Retinal pigment epithelial cell (primary cell): ENCODE measurements at regions not wholly inside any gene's neighbourhood (a gene's known extent, or its start where the extent isn't known, plus 50 kb on each side); places are given as distances from the start of the nearest gene placed in this dataset.
A peak's percentile ranks its signal among the peaks of the same experiment; 100 is the strongest.

Source experiments
- DNase-seq: peaks from one replicate; pipeline ENCODE4 v3.0.0-alpha.2; 2010; ENCODE audit warnings: low read depth
- H3K4me3 ChIP-seq: 2 replicates; pipeline ENCODE4 v1.5.1; 2011; ENCODE audit warnings: mild to moderate bottlenecking, low read length, control low read depth, moderate library complexity
- TF ChIP-seq, protein P1 (sequence below): conservative IDR thresholded peaks from 2 replicates; pipeline ENCODE4 v1.5.1; 2011; ENCODE audit warnings: low read depth, low read length, control low read depth, inconsistent platforms

- no peak for DNase-seq
- TF ChIP-seq, protein P1, sequence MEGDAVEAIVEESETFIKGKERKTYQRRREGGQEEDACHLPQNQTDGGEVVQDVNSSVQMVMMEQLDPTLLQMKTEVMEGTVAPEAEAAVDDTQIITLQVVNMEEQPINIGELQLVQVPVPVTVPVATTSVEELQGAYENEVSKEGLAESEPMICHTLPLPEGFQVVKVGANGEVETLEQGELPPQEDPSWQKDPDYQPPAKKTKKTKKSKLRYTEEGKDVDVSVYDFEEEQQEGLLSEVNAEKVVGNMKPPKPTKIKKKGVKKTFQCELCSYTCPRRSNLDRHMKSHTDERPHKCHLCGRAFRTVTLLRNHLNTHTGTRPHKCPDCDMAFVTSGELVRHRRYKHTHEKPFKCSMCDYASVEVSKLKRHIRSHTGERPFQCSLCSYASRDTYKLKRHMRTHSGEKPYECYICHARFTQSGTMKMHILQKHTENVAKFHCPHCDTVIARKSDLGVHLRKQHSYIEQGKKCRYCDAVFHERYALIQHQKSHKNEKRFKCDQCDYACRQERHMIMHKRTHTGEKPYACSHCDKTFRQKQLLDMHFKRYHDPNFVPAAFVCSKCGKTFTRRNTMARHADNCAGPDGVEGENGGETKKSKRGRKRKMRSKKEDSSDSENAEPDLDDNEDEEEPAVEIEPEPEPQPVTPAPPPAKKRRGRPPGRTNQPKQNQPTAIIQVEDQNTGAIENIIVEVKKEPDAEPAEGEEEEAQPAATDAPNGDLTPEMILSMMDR = no peak
Measured at GRCh38 chr2:209074711-209075110, 349.1 kb upstream of the MAP2 start.

GRCh38 chr2:209076151-209076550, 347.7 kb upstream of the MAP2 start:
- DNase-seq = no peak
- H3K4me3 ChIP-seq = no peak overlapping the region
- TF ChIP-seq, protein P1 = no peak

More at GRCh38 chr2:209074711-209075110, 349.1 kb upstream of the MAP2 start:
- no peak overlapping the region for H3K4me3 ChIP-seq

DNA sequence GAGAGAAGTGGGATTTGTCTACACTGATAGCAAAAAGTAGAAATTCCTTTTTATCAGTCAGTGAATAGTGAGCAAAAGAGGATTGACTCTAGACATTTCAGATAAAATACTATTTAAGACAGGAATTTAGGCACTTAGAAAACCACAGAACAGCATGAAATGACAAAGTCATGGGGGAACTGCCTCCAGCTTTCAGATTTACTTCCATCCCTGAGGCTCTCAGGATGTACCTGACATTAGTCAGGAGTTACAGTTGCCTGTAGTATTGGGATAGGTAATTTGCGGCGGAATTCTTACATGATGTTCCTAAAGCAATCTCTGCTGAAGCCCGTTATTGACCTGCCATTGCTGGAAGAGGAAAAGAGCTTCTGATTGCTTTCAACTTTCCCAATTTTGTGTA, 337.1 kb upstream of the MAP2 start:
- no peak for DNase-seq
- H3K4me3 ChIP-seq = no peak overlapping the region
- TF ChIP-seq, protein P1 = no peak

- no peak overlapping the region for H3K4me3 ChIP-seq
- peak; percentile 62 for DNase-seq
- TF ChIP-seq, protein P1 = no peak
Measured at GRCh38 chr2:209091056-209091455, 332.8 kb upstream of the MAP2 start.

- H3K4me3 ChIP-seq = no peak overlapping the region
- no peak for DNase-seq
- TF ChIP-seq, protein P1 = no peak
Measured at GRCh38 chr2:209094221-209094620, 329.6 kb upstream of the MAP2 start.

DNA sequence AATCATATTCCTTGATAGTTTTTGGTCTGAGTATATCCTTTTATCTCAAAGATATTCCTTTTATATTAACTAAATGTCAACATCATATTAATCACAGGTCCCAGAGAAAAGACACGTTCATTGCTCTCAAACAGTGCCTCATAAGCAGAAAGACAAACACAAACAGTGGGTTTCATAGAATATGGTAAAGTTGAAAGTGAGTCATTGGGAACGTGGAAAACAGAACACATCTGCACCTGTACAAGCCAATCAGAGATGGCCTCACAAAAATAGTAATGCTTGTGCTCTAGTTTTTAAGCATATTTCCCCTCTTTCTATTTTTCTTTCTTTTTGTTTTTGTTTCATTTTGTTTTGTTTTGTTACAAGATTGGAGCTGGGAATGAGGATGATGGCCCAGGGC, 328.4 kb upstream of the MAP2 start:
- TF ChIP-seq, protein P1 = no peak
- H3K4me3 ChIP-seq = no peak overlapping the region
- DNase-seq = no peak

GRCh38 chr2:209097168-209097567, 326.7 kb upstream of the MAP2 start:
- no peak for DNase-seq
- TF ChIP-seq, protein P1 = no peak
- H3K4me3 ChIP-seq = no peak overlapping the region
